DMS153 (cell line): ENCODE measurements at regions not wholly inside any gene's neighbourhood (a gene's known extent, or its start where the extent isn't known, plus 50 kb on each side); places are given as distances from the start of the nearest gene placed in this dataset.
"Not testable (repeated sequence)": the region's sequence is repeated elsewhere in the genome, so short reads cannot be mapped to it uniquely, and the experiment has no call there.

Source experiments
- DNase-seq: peaks from one replicate; lab custom pipeline; 2025; lab: John Stamatoyannopoulos, UW

GRCh38 chr7:131670406-131670805 lies 114.0 kb upstream of the PODXL start:
- no peak for DNase-seq

DNA sequence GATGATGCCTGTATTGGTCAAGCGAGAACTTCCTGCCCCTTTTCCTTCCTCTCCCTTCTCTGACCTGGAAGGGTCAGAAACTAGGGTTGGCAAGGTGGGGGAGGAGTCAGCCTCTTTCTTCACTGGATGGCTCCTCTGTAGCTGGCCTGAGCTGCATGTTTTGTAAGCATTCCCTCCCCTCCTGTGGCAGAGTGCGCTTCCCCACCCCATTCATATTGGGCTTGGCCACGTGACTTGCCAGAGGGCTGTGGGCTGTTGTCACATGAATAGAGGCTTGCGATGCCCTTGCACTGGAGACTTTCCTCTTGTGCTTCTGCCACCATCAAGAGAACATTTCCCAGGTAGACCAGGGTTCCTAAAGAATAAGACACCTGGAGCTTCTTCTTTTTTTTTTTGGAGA lies 111.3 kb upstream of the PODXL start:
- no peak for DNase-seq

DNA sequence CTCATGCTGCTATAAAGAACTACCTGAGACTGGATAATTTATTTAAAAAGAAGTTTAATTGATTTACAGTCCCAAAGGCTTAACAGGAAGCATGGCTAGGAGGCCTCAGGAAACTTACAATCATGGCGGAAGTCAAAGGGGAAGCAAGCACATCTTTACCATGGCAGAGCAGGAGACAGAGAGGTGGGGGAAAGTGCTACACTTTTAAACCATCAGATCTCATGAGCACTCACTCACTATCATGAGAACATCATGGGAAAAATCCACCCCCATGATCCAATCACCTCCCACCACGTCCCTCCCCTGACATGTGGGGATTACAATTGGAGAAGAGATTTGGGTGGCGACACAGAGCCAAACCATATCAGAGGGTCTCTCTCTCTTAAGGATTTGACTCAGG lies 108.6 kb upstream of the PODXL start:
- DNase-seq: no peak

DNA sequence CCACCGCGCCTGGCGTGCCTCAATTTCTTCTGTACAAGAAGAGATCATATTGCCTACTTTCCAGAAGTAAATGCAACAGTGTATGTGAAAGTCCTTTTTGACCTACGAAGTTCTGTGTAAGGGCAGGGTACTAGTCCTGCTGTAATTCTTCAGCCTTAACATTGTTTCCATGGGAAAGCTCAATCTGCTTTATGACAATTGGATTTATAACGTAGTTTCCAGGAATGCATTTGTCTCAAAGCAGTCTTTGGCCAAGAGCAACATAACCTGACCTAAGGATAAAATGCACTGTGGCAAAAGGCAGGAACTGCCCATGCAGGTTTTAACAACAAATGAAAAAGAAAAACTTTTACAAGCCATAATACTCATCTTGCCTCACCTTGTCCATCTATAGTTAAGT lies 108.1 kb upstream of the PODXL start:
- no peak for DNase-seq

GRCh38 chr7:131662301-131662873 lies 106.0 kb upstream of the PODXL start:
- not testable (repeated sequence) for DNase-seq

GRCh38 chr7:131657881-131658280 lies 101.5 kb upstream of the PODXL start:
- no peak for DNase-seq

DNA sequence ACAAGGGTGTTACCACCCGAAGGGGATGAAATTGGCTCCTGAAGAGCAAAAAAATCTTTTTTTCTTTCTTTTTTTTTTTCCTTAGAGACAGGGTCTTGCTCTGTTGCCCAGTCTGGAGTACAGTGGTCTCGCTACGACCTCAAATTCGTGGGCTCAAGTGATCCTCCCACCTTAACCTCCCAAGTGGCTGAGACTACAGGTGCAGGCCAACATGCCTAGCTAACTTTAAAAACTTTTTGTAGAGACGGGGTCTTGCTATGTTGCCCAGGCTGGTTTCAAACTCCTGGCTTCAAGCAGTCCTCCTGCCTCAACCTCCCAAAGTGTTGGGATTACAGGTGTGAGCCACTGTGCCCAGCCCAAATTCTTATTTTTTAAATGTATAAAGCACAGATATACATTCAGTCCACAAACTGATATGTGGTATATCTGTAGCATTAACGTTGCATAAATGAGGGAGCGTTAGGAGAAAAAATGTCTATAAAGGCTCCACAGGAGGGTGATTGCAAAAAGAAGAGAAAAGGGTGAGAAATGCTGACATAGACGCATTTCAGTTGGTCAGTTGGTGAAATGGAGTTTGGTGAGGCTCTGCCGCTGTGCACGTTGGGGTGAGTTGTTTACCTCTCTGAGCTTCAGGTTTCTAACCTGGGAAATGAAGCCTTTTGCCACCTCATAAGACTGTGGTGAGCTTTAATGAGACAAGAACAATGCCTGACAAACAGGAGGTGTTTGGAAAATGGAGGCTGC lies 100.7 kb upstream of the PODXL start:
- no peak for DNase-seq

- no peak for DNase-seq
Measured at GRCh38 chr7:131655866-131656265, 99.4 kb upstream of the PODXL start.

DNA sequence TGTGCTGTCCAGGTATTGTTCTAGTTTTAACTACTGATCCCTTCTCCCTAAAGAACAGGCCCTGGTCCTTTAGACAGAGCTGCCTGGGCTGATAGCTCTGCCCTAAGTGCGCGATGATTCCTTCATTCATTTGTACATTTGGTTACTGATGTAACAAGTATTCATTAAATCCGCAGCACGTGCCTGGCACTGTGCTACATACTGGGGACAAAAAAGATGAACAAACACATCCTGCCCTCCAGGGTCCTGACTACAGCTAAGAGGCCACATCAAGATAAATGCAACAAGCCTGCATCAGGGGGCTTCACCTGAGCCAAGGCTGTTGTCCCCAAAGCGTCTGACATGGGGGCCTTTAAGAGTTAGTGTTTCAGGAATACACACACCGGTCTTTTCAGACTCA lies 99.0 kb upstream of the PODXL start:
- DNase-seq: no peak

DNA sequence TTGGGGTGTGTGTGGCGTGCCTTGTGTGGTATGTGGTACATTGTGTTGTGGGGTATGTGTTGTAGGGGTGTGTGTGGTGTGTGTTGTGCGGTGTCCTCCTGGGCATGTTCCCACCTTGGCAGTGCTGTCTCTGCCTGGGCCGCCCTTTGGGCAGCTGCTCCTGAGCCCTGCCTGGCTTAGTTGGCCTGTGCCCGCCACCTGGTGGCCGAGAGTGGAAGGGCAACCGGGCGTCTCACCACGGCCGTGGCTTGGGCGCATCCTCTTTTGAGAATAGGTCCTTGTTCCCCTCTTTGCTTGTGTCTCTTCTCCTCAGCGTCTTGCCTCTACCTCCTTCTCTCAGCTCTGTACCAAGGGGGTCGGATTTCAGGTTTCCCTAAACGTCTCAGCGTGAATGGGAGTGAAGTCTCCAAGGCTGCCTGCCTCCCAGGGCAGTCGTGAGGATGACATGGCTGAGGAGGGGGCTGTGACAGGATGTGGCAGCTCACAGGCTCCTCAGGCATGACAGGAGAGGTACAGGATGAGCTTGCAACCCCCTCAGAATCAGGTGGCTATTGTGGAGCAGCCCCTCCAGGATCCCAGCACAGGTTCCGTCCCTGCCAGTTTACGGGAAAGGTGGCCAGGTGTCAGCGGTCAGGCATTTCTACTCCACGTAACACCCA lies 98.4 kb upstream of the PODXL start:
- peak; percentile 25 for DNase-seq

DNA sequence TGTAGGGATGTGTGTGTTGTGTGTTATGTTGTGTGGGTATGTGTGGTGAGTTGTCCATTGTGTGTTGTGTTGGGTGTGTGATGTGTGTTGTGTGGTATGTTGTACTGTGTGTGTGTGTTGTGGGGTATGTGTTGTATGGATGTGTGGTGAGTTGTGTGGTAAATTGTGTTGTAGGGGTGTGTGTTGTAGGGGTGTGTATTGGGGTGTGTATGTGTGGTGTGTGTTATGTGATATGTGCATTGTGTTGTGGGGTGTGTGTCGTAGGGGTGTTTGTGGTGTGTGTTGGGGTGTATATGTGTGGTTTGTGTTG lies 97.8 kb upstream of the PODXL start:
- no peak for DNase-seq

- no peak for DNase-seq
Measured at GRCh38 chr7:131653418-131654248, 97.2 kb upstream of the PODXL start.

DNA sequence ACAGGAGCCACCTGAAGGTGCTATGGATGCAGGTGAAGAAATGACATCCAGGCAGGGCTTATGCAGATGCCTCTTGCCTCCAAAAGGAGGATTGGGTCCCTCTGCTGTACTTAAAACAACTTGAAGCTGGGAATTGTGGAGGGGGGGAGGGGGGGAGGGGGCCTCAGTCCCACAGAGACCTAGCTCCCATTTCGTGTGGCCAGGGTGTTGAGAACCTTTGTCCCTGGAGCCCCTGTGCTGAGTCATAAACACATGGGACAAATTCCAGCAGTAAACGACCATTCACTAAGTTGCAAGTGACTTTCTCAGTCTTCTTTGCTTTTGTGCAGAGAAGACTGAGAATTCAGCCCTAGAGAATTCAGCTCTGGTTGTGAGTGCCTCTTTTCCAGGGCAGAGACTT lies 96.5 kb upstream of the PODXL start:
- DNase-seq: no peak

DNA sequence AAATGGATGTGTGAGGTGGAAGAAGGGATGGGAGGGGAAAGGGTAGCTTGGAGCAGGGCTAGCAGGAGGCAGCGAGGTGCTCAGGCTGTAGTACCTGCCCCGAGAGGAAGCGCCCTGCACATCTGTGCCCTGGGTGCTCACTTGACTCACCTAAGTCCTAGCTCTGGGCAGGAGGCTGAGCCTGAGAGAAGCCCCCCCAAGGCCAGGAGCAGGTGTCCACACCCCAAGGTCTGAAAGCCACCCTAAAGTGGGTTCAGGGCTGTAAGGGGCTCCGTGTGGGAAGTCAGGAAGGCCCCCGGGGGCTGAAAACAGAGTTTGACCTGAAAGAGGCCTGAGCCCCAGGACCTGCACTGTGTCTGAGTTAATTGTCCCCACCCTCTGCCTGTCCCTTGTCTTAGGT lies 95.8 kb upstream of the PODXL start:
- no peak for DNase-seq

DNA sequence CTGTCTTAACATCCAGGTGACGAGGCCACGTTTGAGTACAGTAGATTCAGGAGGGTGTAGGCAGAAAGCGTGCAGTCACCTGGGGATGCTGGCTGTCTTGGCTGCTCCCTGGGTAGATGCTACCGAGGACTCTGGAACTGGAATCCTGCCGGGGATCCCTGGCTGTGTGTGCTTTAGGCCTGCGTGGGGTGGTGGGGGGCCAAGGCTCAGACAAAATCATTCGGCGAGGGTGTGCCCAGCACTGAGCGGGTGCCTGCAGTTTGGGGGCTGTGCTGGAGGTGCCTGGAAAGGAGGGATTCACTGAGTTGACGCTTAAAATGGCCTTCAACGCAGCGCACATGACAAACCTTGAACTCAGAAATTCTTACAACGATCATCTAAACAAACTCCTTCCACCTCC lies 93.5 kb upstream of the PODXL start:
- no peak for DNase-seq

DNA sequence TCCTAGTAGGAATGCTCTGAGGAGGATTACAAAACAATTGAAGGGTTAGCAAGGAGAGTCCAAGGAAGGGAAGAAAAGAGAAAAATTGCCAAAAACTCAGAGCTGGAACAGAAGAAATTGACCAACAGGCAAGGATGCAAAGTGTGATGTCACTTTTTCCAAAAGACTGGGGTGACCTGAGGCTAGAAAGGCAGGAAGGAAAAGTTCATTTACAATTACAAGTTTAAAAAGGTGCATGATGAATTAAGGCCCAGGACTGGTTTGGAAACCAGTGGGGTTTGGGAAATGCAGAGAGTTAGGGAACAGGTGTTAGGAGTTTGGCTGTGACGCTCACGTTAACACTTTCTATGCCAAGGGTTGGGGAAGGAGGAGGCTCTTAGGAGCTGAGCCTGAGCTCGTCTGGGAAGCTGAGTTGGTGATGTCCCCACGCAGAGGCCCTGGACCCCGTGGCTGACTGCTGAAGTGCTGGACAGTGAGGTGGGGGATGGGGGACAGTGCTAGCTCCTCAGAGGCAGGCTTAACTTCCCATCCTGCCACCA lies 92.6 kb upstream of the PODXL start:
- DNase-seq: no peak

- no peak for DNase-seq
Measured at GRCh38 chr7:131648491-131648890, 92.1 kb upstream of the PODXL start.

DNA sequence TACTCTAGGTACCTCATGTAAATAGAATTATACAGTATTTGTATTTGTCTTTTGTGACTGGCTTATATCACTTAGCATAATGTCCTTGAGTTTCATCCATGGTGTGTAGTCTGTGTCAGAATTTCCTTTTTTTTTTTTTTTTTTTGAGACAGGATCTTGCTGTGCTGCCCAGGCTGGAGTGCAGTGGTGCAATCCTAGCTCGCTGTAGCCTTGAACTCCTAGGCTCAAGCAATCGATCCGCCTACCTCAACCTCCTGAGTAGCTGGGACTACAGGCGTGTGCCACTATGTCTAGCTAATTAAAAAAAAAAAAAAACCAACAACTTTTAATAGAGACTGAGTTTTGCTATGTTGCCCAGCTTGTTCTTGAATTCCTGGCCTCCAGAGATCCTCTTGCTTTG lies 89.8 kb upstream of the PODXL start:
- no peak for DNase-seq

- no peak for DNase-seq
Measured at GRCh38 chr7:131642429-131642828, 86.0 kb upstream of the PODXL start.

DNA sequence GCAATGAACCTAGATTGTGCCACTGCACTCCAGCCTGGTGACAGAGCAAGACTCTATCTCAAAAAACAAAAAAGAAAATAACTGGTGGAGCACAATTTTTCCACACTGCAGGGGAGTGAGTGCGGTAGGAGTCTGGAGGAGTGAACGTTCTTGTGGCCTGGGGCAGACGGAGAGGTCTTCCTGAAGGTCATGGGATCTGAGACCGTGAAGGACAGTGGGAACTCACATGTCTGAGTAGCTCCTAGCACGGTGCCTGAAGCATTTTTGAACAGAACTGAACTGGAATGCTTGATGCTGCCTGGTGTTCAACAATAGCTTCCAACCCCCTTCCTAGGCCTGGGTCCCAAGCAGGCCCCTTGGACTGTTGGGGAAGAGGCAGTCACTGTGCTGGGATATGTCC lies 84.3 kb upstream of the PODXL start:
- no peak for DNase-seq

GRCh38 chr7:131638641-131639430 lies 82.4 kb upstream of the PODXL start:
- DNase-seq: no peak

DNA sequence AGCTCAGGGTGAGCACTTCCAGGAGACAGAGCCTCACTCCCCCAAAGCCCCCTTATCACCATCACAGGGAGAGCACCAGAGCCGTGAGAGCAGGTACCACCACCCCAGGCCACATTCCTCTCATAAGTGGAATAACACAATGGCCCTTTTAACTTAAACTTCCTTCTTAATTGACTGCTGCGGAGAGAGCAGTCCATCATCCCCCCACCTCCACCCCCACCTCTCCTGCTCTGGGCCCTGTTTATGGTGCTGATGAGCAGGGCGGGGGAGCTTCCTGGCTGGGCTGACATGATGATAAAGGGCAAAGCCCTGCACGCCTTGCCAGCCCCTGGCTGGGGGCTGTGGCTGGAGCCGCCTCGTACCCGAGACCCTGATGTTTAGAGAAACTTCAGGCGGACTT lies 81.4 kb upstream of the PODXL start:
- no peak for DNase-seq
